ENCODE measurements at regions not wholly inside any gene's neighbourhood (a gene's known extent, or its start where the extent isn't known, plus 50 kb on each side); places are given as distances from the start of the nearest gene placed in this dataset.

DNA sequence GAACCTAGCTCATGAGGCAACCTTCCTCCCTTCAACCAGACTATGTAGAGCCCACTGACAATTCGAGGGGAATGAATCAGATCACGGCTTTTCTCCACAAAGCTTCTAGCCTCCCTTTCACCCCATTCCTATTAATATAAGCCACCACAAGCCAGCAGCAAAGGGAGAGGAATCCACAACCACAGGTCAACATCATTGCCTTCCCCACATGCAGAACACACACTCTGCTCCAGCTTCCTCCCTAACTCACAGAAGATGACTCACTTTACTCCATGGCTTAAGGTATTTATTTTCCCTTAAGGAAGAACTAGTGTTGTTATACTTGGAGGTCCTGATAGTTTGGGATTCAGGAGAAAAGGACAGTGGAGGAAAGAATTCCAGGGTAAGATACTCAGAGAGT is 272.2 kb downstream of the C1D start:
- no peak for DNase-seq

DNA sequence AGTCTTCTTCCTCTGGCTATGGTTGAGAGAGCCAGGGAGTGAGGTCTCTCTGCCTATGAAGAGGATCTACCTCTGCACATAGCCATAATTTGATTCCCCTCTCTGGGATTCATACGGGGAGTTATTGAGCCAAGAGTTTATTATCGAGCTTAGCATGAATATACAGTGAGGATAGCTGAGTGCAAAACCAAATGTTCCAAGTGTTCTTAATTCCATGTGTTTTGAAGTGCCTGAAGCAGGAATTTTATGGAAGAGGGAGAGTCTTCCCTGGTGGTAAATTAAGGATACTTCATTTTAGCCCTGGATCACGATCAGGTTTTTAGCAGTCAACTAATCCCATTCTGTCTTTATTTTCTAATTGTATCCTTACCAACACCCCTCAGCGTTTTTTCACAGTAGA is 270.6 kb downstream of the C1D start:
- no peak for DNase-seq

DNA sequence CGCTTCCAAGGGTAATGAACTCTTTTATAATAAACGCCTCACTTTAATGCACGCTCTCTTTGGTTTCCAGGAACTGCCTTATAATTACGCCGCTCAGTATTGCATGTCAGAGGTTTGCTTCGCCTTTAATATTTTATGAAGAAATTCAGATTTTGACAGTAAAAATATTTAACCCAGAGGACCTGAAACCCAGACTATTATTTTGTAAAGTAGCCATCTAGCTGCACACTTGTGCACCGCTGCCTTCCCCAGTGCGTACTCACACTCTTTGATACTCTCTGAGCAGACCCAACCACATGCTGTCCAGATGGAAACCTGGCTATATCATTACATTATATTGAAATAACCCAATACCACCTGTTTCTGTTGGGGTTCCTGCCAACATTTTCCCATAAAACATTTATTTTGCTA is 270.1 kb downstream of the C1D start:
- DNase-seq: no peak

DNA sequence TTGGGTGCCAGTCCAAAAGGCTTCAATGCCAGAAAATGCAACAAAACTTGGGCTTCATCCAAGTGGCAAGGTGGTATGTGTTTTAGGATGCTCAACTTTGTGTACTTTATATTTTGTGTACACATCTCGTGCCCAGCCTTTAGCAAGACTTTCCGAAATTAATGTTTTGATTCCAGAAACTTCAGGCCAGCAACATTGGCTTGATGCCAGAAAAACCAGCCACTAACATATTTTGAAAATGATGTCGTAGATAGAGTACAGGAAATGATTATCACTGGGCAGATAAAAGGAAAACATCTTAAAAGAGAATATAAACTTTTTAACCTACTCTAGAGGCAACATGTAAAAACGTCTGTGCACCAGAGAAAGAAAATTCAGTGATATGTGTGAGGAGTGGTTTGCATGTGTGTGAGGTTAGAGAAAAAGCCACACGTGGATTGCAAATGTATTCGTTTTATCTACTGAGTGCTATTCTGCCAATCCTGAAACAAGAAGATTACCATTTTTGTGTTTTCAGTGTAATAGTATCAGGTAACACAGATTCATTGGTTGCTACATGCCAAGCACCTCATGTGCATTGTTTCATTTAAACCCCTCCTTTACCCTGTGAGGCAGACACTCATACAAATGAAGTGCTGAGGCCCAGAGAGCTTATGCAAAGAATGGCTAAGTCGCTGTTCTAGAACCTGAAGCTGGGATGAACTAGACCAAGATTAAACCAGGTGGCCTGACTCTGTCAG is 264.8 kb downstream of the C1D start:
- DNase-seq: no peak

DNA sequence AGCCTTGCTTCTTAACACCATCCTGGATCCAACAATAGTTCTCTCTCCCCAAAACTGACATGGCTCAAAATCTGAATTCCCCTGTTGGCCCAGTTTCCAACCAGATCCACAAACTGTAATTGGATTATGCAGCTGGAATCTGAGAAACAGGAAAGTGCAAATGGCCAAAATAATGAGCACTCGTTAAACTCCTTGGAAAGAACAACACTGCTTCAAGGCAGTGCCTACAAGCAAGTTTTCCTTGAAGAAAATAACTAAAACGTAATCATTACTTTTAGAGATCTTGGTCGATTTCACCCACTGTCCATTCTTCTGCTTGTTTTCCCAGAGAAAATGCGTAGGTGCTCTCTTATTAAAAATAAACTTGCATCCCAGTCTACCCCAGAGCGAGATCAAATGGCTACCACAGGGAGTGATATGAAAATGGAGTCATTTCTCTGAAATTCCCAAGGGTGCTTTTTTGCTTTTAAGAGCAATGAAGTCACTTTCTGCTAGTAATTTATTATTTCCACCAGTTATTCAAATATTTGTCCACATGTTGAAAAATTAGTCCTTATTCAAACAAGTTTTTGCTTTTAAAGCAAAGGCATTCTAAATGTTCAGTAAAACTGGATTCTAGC is 264.2 kb downstream of the C1D start:
- DNase-seq: no peak

DNA sequence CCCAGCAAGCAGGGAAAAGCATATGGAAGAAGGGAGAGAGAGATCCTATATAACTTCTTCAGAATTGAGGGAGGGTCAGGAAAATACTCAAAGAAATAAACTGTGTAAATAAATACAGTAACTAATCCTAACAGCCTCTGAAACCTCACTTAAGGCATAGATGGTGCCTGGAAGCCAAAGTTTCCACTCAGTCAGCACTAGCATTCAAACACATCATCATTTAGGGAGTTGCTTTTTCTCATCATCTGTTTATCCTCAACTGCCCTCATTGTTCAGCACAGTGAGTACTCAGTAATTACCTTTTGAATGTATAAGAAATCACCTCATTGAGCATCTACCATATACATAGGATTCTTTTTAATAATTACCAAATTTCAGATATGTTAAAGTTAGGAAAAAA is 262.9 kb downstream of the C1D start:
- no peak for DNase-seq

DNA sequence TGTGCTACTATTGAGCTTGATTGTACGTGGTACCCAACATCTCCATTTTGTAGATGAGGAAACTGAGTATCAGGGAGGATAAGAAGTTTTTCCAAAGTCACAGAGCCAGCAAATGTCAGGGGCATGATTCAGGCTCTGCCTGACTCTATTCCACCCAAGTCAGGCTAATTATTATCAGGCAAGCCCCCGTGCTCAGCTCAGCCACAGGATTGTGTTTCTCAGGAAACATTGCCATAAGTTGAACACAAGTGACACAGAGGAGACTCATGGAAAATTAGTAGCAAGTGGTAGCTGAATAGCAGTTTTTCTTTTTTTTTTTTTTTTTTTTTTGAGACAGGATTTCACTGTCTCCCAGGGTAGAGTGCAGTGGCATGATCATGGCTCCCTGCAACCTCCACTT is 260.5 kb downstream of the C1D start:
- DNase-seq: no peak

DNA sequence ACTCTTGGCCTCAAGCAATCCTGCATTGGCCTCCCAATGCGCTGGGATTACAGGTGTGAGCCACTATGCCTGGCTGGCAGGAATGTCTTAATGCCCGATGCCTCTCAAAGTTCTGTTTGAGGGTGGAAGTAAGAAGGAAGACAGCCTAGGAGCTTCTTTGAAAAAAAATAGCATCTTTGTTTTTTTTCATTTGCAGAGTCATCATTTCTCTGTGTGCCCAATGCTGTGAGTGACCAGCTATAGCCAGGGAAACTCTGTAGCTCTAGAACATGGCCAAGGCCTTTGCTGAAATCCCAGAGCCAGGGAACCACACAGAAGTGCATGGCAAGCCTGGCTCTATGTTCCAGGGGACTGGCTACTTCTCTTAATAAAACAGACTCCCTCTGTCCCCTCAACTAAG is 260.0 kb downstream of the C1D start:
- no peak for DNase-seq

DNA sequence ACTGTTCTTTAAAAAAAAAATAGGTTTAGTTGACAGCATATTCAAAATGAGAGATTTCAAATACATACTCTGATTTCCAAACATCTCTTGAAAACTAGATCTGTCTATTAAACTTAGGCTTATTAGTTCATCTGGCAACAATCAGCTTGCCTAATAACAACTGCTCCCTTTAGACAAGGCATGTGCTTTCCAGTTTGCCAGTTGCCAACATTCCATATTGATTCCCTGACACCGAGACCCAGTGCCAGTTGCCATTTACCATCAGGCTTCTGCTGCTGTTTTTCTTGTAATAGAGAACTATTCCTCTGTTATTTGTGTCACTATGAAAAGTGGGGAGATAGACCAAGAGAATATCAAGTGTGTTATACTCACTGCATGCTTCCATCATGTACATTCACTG is 256.0 kb downstream of the C1D start:
- DNase-seq: no peak

DNA sequence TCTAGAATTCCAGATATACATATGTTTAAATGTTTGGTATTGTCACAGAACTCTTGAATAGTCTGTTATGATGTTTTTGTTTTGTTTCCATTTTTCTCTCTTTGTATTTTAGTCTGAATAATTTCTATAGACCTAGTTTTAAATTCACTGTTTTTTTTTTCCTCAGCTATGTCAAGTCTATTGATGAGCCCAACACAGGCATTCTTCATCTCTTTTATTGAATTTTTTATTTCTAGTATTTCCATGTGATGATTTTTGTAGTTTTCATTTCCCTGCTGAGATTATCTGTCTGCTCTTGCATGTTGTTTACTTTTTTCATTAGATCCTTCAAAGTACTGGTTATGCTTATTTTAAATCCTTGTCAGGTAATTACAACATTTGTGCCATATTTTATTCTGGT is 254.7 kb downstream of the C1D start:
- DNase-seq: no peak

DNA sequence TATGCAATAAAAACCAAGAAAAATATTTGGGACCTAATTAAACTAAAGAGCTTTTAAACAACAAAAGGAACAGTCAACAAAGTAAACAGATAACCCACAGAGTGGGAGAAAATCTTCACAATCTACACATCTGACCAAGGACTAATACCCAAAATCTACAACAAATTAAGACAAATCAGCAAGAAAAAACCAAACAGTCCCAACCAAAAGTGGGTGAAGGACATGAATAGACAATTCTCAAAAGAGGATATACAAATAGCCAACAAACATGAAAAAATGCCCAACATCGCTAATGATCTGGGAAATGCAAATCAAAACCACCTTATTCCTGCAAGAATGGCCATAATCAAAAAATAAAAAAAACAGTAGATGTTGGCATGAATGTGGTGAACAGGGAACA is 250.1 kb downstream of the C1D start:
- no peak for DNase-seq

DNA sequence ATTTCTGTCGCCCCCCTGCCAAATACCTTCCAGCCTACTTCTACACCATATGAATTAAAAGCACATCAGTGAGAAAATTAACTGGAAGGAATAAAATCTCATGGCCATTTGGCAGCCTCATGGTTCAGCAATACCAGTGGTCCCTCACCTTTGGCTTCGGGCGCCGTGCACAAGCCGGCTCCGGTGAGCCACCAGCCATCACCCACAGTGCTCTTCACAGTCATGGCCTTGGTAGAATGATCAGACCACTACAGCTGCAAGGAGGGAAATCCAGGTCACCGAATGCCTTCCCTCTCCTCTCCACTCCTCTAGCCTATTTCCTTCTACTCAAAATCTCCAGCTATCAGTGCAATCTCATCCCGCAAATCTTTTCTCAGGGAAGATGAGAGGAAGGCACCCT is 239.1 kb downstream of the C1D start:
- DNase-seq: no peak

DNA sequence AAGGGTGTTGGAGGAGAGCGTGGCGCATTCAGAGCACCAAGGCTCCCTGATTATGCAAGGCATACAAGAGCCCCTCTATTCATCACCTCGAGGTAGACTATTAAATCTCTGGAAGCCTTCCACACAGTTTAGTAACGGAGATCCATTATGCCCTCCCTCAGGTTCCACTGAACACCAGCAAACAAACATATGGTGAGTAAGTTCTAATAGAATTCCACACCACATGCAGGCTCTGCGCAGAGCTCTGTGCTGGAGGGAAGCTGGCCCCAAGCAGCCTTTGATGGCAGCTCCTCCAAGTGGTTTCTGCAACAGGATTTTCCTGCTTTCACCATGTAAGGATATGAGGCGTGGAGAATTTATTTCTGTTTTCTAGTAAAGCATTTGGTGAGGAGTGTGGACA is 238.6 kb downstream of the C1D start:
- DNase-seq: no peak

DNA sequence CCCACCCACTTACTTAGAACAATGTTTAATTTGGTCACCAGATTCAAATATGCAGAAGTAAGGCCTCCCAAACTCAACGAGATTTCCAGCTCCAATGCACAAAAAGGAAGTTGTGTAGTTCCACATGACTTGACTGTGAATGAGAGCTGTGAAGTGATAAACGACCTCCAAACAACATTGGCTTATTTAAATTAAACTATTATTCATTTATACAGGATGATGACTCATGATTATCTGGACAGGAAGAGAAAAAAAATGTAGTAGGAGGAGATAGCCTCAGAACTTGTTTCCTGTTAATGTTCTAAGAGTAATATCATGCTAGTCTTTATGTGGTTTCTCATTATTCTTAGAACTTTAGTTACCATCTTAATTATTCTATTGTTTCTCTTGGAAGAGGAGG is 237.3 kb downstream of the C1D start:
- DNase-seq: no peak

DNA sequence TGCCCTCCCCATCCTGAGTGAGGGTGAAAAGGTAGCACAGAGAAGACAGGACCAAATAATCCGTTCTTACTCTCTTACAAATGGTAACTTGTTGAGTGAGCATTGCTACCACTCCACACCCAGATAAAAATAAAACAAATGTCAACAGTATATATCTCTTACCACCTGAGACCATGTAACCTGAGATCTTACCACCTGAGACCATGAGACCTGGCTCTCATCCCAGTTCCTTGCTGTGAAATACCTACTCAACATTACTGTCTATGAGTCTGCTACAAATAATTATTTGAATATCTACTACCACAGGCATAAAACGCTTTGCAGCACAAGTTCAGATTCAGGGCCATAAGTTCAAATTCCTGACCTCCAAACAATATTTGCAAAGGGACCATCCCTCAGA is 234.7 kb downstream of the C1D start:
- DNase-seq: no peak

DNA sequence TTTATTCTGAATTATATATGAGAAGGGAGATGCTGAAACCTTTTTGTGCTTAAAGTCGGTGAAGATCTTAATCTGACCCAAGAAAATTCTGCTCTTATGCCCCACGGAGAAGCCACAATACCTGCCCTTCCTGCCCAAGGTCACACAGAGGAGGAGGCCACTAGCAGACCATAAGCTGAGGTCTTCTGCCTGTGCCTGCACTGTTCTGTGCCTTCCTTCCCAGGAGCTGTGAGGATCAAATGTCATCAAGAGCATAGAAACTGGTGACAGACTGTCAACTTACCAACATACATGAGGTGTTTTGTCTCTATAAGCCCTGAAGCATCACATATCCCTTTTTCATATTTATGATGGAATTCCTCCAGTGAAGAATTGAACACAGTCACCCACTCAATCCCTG is 233.3 kb downstream of the C1D start:
- DNase-seq: no peak

DNA sequence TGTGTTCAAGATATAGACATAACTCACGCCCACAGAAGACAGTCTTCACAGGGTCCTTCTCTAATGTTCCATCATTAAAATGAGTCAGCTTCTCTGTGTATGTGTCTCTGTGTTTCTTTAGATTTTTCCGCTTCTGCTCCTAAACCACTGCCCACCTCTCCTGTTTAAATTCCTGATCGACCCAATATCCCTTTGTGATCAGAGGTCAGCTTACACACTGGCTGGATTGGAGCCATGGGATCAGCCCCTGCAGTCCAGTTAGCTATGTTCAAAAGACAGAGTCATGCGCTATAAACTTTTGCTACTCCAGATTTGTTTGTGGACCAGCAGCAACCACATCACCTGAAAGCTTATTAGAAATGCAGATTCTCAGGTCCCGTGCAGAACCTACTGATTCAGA is 229.2 kb downstream of the C1D start:
- DNase-seq: no peak

DNA sequence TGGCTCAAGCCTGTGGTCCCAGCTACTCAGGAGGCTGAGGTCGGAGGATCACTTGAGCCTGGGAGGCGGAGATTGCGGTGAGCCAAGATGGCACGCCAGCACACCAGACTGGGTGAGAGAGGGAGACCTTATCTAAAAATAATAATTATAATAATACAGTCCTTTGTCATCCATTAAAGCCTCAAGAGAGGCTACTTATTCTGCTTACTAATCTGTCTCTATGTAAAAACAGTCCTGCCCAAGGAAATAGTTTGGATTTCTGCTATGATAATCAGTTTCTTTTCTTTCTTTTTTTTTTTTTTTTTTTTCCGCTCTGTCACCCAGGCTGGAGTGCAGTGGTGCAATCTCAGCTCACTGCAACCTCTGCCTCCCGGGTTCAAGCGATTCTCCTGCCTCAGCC is 228.3 kb downstream of the C1D start:
- no peak for DNase-seq

DNA sequence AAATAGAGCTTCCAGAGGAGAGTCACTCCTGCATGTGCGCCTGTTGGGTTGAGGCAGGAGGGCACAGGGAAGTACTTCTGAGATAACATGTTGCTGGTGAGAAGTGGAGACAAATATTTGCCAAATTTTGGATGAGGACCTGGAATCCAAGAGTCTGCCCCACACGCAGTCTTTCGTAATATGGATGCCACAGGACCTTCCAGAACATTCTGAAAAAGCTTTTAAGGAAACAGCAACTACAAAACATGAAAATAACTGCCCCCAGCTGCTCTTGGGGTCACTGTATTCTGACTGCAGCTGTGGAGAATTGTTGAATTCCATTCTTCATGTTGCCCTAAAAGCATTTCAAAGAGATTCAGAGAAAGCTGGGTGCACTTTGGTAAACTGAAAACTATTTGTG is 227.5 kb downstream of the C1D start:
- DNase-seq: no peak

DNA sequence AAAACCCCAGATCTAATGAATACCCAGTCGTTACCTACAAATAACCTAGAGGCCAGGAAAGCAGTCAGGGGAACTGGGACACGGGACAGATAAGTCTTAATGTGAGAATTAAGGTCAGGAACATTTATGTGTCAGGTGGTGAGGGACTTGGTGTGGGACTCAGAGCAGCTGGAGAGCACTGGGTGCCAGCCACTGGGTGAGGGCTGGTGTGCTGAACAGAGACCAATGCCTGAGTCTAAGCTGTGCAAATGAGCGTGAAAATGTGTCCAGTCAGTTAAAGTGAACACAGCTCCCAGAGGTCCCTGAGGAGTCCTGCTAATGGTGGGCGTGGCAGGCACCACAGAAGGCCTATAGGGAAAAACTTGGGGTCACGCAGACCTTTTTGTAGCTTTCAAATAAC is 225.9 kb downstream of the C1D start:
- no peak for DNase-seq

DNA sequence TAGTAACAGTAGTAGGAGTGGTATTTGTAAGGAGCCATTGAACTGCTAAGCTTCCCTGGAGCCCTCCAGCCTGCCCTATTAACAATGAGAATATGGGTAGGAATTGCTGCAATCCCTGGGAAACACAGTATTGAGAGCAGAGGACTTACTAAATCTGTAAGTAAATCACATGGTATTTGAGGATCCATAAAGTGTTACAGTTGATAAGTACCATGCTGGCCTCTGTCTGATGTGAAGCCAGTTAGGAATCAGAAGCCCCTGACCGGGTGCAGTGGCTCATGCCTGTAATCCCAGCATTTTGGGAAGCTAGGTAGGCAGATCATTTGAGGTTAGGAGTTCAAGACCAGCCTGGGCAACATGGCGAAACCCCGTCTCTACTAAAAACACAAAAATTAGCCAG is 224.6 kb downstream of the C1D start:
- DNase-seq: no peak

DNA sequence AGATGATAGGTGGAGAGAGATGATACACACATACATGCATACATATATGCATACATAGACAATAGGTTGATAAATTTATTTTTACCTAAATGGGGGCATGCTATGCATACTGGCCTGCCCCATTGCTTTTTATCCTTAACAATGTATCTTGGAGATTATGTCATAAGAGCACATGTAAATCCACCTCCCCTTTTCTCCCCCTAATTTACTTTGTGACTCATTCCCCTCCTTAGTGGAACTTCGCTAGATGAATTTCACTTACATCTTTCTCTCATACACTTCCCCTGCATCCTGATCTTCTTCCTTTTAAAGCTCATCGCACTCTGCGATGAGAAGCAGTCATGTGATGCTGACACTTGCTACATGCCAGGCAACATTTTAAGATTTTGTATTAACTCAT is 223.6 kb downstream of the C1D start:
- no peak for DNase-seq

DNA sequence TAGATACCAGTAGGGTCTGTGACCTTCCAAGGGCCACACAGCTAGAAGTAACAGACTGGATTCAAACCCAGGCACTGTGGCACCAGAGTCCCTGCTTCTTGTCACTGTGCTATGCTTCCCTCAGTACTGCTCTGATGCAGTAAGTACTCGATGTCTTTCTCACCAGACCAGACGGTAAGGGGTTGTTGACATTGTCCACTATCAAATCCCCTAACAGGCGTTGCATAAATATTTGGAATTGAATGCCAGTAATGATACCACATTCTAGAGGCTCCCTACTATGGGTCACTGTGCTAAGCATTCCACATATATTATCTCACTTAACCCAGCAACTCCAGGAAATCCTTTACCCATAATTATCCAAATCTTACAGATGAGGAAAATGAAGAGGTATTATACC is 223.1 kb downstream of the C1D start:
- no peak for DNase-seq

DNA sequence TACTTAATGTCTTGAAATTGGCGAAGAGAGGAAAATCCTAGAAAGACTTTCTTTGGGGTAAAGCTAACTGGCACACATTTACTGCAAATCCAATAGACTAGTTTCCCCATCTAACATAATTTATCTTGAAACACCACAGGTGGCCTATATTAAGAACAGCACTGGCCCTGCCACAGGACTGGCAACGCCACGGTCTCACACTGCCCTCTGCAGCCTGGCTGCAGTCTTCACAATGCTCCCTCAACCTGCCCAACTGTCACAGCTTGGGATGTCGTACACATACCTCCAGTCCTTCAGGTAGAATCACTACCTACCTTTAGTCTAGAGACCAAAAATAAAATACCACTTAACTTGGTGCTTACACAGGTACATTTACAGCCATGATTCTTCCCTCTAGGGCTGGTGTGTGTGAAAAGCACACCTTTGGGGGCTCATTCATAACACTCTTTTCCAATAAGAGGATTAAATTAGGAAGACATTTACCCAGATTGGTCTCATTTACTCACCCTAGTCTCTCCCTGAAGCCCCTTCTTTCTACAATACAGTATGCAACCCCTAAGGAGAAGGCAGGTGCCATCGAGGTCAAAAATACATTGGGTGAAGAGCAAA is 222.2 kb downstream of the C1D start:
- DNase-seq: peak; percentile 14

DNA sequence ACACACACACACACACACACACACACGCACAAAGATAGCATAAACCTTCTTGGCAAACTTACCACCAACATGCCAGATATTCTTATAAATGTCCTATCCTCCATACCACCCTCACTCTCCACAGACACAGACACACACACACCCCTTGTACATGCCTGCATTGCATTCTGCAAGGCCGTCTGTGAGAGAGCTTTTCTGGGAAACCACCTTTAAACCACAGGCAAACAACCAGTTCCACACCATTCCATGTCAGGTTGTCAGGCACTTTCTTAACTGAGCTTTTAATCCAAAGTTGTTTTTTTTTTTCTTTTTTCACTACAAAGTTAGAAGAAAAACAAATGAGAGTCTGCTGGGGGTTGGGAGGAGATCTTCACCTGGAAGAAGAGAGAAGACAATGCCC is 221.1 kb downstream of the C1D start:
- no peak for DNase-seq

Data from NK-92 treated with Interleukin-12 subunit alpha and Interleukin-12 subunit beta, amount 100 ng/mL, for 24 hours (cell line).